Breast epithelium (tissue), 4 donors: ENCODE measurements at regions not wholly inside any gene's neighbourhood (a gene's known extent, or its start where the extent isn't known, plus 50 kb on each side); places are given as distances from the start of the nearest gene placed in this dataset.

Experiments used
- DNase-seq, 2 donors: peaks; one replicate each; pipeline ENCODE4 v3.0.0-alpha.2; 2019; ENCODE audit warnings: low spot score in 2 of 2
- H3K27ac ChIP-seq, 2 donors: fragments of 200-600 bp; sonication (generic) in 1 of 2; one replicate each; pipeline ENCODE4 v1.5.1; 2016 to 2019; ENCODE audit warnings: mild to moderate bottlenecking in 1 of 2
- H3K27me3 ChIP-seq, 2 donors: fragments of 200-600 bp; sonication (generic) in 1 of 2; one replicate each; pipeline versions ENCODE4 v1.5.1 to v1.6.0; 2017 to 2019; ENCODE audit warnings: control low read depth in 1 of 2, mild to moderate bottlenecking in 1 of 2
- H3K36me3 ChIP-seq: fragments of 200-600 bp; one replicate; pipeline ENCODE4 v1.5.1; 2019
- H3K4me1 ChIP-seq, 2 donors: fragments of 200-600 bp; sonication (generic); one replicate each; pipeline ENCODE4 v1.5.1; 2016 to 2019; ENCODE audit warnings: control low read depth in 1 of 2
- H3K4me3 ChIP-seq, 3 donors: fragments of 200-600 bp; sonication (generic); 1 replicate in 2 of 3; 2 replicates in 1 of 3; pipeline ENCODE4 v1.5.1; 2016 to 2019; ENCODE audit warnings: mild to moderate bottlenecking in 3 of 3, moderate library complexity in 2 of 3
- H3K9me3 ChIP-seq, 2 donors: fragments of 200-600 bp; sonication (generic) in 1 of 2; one replicate each; pipeline ENCODE4 v1.5.1; 2016 to 2019; ENCODE audit warnings: control low read depth in 1 of 2
- POLR2A ChIP-seq: fragments of 450-650 bp; IDR thresholded peaks from one replicate; pipeline ENCODE4 v1.6.1; 2016; ENCODE audit warnings: antibody characterized with exemption, mild to moderate bottlenecking, moderate library complexity
- POLR2AphosphoS5 ChIP-seq, 3 donors: sonication (generic); formaldehyde crosslinking; IDR thresholded peaks; one replicate each; pipeline ENCODE4 v1.6.1; 2017; ENCODE audit warnings: antibody characterized with exemption in 3 of 3
- intact Hi-C: fragments of 100-400 bp; cut with DNase I; formaldehyde crosslinking; loops from one replicate; pipeline ENCODE4 v1.15.1; 2023; ENCODE audit warnings: low total_unique reads
- TF ChIP-seq, protein P1 (sequence below), 3 donors: fragments of 450-650 bp; IDR thresholded peaks; one replicate each; pipeline ENCODE4 v1.5.1; 2016 to 2017; ENCODE audit warnings: antibody characterized with exemption in 3 of 3, mild to moderate bottlenecking in 3 of 3, moderate library complexity in 3 of 3

GRCh38 chr10:3241274-3241921, 68.8 kb upstream of the PITRM1 start:
- no peaks in the 10 kb centered on the region for H3K27me3 ChIP-seq
- intact Hi-C loops: loop anchor here (5.0 kb wide), 1 partner anchor 1406 kb away; no protein-coding TSS in a partner anchor
- H3K4me1 ChIP-seq: no peaks in the 10 kb centered on the region
- DNase-seq: no peak
- no peak for TF ChIP-seq POLR2A
- no peak for TF ChIP-seq POLR2AphosphoS5 (IDR thresholded peaks at IDR 0.05)
- TF ChIP-seq, protein P1, sequence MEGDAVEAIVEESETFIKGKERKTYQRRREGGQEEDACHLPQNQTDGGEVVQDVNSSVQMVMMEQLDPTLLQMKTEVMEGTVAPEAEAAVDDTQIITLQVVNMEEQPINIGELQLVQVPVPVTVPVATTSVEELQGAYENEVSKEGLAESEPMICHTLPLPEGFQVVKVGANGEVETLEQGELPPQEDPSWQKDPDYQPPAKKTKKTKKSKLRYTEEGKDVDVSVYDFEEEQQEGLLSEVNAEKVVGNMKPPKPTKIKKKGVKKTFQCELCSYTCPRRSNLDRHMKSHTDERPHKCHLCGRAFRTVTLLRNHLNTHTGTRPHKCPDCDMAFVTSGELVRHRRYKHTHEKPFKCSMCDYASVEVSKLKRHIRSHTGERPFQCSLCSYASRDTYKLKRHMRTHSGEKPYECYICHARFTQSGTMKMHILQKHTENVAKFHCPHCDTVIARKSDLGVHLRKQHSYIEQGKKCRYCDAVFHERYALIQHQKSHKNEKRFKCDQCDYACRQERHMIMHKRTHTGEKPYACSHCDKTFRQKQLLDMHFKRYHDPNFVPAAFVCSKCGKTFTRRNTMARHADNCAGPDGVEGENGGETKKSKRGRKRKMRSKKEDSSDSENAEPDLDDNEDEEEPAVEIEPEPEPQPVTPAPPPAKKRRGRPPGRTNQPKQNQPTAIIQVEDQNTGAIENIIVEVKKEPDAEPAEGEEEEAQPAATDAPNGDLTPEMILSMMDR (IDR thresholded peaks at IDR 0.05): no peak
- no peak overlapping the region for H3K4me3 ChIP-seq
- H3K27ac ChIP-seq: peak overlapping the region in 1 of 2 donors; percentile 64
- H3K9me3 ChIP-seq: no peaks in the 10 kb centered on the region
- no peaks in the 10 kb centered on the region for H3K36me3 ChIP-seq

DNA sequence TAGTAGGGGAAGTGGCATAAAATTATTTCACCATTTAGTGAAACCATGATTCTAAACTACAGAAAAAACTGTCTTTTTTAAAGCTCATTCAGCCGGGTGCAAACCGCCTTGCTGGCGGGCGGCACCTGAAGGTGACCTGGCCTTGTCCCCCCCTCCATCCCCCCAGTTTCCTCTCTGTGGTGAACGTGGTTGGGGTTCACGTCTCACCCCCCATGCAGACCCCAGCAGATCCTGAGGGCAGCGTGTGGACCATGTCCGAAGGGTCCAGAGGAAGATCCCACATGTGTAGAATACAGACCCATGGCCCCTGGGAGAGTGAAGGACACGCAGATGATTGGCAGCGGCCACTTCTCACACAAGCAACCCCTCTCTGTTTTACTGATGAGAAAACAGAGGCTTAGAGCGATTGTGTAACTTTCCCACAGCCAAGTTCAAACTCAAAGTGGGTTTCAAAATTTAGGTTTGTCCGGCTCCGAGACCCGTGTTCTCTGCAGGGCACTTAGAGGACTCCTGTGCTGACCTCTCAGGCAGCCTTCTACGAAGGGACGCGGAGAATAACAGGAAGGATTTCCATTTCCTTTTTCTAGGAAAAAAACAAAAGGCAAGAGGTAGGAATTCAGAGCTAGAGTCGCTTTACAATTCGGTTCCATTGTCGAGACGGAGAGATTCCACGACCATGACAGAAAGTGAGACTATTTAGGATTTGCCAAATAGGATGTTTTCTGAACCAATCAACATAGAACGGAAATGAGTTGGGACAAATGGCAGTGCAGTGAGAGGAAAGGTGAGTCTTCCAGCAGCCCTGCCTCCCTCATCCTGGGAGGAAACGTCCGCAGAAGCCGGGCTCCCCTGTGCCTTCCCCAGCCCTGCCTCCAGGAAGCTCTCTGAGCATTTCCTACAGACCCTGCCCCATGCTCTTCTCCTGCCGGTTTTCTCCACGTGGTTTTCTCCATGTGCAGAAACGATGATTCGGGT, 67.6 kb upstream of the PITRM1 start:
- Histone ChIP-seq H3K27ac (peak overlapping the region; percentile 33 to 64), H3K9me3 (no peaks in the 10 kb centered on the region), H3K4me3 (peak overlapping the region in 1 of 3 donors; percentile 19), H3K4me1 (no peaks in the 10 kb centered on the region), H3K27me3 (no peaks in the 10 kb centered on the region), H3K36me3 (no peaks in the 10 kb centered on the region)
- TF ChIP-seq POLR2AphosphoS5 (IDR thresholded peaks at IDR 0.05): no peak
- no peak for TF ChIP-seq POLR2A
- TF ChIP-seq, protein P1 (IDR thresholded peaks at IDR 0.05): no peak
- intact Hi-C loops: loop anchor here (5.0 kb wide), 1 partner anchor 1407 kb away; no protein-coding TSS in a partner anchor
- no peak for DNase-seq

DNA sequence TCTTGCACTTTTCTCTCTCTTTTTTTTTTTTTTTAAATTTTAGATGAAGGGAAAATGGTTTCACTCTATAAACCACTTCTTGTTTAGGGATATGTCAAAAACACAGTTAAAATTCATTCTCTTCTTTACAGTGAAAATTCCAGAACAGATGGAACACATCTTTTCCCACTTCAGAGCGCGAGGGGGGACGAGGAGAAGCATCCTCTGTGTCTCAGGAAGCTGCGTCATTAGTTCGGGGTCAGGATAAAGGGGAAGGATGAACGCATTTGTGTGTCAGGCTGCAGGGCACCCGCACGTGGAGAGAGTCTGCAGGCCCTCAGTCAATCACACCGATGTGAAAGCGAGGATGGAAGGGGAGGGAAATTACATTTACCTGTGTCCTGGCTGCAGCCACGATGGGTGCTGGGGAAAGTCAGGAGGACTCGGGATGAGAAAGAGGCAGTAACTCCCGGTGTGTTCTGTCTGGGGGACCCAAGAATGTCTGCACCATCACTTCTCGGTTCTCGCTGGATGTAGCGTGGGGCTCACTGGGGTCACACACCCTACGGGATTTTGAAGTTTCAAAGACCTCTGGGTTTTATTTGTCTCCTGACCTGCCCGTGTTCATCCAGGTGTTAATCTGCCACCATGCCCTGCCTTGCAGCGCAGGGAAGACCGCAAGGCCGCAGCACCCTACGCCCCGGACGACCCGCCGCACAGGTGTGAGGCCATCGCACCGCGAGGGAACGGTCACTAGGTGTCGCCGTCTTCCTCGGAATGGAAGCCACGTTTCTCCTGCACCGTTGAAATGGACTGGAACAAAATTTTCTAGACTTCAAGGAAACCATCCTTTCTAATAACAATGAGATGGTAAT, 66.7 kb upstream of the PITRM1 start:
- Histone ChIP-seq H3K4me3 (no peak overlapping the region), H3K27ac (peak overlapping the region in 1 of 2 donors; percentile 64), H3K4me1 (no peaks in the 10 kb centered on the region), H3K36me3 (no peaks in the 10 kb centered on the region), H3K9me3 (no peaks in the 10 kb centered on the region), H3K27me3 (no peaks in the 10 kb centered on the region)
- peak; percentile 53 to 81 for DNase-seq
- intact Hi-C loops: no loop called here
- TF ChIP-seq, protein P1 (IDR thresholded peaks at IDR 0.05): peak; percentile 88 to 95 (median 89)
- no peak for TF ChIP-seq POLR2A
- TF ChIP-seq POLR2AphosphoS5 (IDR thresholded peaks at IDR 0.05): peak; percentile 36 to 50 (median 46)

DNA sequence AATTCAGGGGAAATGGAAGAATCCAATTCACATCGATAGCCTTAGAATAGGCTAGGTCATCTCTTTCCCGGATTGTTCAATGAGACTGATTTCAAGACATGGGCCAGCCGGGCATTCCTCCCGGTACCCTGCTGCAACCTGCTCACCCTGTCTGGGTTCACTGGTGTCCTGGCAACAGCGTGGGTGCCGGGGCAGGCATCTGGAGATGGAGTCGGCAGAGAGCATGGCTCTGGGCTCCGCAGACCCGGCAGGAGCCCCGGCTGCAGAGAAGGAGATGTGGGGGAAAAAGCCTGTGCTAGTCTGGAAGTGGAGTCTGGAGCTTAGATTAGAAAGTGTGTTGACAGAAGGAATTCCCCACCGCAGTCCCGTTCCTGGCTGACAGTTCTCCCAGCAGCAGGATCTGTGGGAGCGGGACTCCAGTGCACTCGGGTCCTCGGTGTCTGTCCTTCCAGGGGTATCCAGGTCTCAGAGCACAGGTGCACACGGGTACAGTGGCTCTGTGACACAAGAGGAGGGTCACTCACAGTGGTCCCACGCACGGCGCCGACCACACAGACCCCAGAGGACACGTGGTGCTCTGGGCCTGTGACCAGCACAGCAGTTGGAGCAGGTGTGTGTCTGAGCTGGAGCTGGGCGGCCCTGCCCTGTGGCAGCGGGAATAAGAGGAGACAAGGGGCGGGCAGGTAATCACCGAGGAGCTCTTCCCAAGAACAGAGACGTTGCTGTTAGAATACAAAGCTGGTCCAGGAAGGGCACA, 65.7 kb upstream of the PITRM1 start:
- Histone ChIP-seq H3K27ac (no peak overlapping the region), H3K9me3 (no peaks in the 10 kb centered on the region), H3K4me1 (no peaks in the 10 kb centered on the region), H3K4me3 (no peak overlapping the region), H3K27me3 (no peaks in the 10 kb centered on the region), H3K36me3 (no peaks in the 10 kb centered on the region)
- intact Hi-C loops: no loop called here
- no peak for DNase-seq
- TF ChIP-seq POLR2A: no peak
- TF ChIP-seq POLR2AphosphoS5 (IDR thresholded peaks at IDR 0.05): no peak
- TF ChIP-seq, protein P1 (IDR thresholded peaks at IDR 0.05): no peak
